RPMI7951 (cell line): ENCODE measurements at regions not wholly inside any gene's neighbourhood (a gene's known extent, or its start where the extent isn't known, plus 50 kb on each side); places are given as distances from the start of the nearest gene placed in this dataset.
"Not testable (repeated sequence)": the region's sequence is repeated elsewhere in the genome, so short reads cannot be mapped to it uniquely, and the experiment has no call there.

ENCODE experiments used
- DNase-seq: peaks from one replicate; pipeline ENCODE4 v3.0.0-alpha.2; 2012; ENCODE audit warnings: low read depth

DNA sequence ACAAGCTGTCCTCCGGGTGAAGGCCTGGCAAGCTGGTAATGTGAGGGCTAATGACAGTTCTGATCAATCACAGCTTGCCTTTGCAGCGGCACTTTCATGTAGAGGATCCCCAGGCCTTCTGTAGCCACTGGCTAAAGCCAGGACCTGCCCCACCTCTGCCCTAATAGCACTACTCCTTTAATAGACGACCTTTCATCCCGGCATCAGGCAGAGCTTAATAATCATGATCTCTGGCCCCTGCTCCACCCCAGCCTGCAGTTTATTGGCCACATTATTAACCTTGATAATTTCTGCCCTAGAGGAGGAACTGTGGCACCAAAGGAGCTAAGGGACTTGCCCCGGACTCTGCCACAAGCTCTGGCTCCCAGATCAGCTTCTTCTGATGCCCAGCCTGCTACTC lies 142.3 kb upstream of the TBX3 start:
- DNase-seq, result no peak

DNA sequence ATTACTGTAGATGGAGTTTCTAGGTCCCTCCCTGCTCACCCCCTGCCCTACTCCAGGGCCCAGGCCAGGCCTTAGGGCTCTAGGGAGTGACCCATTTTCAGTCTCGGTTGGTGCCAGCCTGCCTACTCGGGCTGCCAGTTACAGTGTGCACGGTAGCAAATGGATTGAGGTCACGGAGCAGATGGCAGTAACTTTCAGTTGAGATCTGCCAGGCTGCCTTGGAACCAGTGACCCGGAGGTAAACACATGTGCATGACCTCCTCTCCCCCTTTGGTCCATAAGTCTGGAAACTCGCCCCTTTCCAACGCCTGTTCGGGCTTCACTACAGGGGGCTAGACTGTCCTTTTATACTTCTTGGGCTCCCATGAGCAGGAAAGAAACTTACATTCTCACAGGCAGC lies 139.7 kb upstream of the TBX3 start:
- no peak for DNase-seq

DNA sequence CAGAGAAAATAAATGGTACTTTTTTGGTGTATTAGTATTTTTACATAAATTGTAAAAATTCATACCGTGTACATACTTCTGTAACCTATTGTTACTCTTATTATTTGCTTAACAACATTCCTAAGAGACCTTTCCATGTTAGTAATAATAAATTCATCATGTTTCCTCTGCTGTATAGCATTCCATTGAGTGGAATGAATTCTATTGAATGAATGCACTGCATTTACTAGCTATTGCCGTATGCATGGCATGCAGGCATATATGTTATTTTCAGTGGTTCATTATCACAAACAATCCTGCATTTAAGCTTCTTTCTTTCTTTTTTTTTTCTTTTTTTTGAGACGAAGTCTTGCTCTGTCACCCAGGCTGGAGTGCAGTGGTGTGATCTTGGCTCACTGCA lies 137.6 kb upstream of the TBX3 start:
- DNase-seq, result no peak

DNA sequence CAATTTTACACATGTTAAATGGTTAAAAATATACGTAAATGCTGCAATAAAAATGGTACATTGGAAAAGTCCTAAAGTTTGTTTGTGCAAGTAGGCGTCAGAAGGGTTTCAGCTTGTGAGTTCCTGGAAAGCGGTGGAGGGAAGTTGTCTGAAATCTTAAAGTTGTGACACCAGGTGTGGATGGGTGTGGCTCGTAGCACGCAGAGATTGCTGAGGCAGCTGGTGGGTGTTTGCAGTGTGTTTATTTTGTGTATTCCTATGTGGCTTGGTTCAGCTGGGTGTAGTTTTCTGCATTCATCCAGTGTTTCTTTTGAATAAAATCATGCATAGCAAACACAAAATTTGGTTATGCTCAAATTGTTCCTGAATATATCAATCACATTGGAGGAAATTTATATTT lies 136.8 kb upstream of the TBX3 start:
- no peak for DNase-seq

DNA sequence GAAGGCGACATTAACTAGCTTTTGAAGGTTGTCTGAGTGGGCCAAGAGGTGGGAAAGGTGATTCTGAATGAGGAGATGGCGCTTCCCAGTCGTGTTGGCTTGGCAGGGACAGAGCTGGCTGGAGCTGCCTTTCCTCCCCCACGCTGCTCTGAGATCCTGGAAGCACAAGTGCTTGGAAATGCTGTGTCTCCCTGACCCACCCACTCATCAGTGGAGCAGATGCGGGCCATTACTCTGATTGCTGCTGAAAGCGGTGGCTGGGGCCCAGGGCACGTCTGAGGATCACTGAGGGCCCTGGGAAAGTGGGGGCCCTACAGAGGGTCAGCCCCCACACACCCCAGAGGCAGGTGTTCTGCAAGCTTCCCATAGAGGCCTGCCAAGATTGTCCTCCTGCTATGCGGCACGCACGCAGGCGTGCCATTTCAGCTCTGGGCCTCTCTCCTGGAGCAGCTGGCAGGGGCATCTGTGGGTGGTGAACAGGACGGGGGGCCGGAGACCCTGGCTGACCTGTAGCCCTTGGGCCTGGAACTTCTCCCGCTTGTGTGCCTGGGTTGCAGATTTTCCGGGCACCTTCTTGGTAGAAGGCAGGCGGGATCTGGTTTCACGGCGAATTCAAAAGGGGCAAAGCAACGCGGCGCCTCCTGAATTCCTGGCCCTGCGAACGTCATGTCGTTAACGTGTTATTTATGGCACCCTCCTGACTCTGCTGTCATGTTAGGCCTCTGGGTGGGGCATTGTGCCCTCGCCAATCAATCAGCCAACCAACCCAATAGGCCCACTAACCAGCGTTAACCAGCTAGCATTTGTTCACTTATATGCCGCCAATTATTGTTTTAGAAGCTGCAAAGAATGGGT lies 133.8 kb upstream of the TBX3 start:
- DNase-seq, result no peak

DNA sequence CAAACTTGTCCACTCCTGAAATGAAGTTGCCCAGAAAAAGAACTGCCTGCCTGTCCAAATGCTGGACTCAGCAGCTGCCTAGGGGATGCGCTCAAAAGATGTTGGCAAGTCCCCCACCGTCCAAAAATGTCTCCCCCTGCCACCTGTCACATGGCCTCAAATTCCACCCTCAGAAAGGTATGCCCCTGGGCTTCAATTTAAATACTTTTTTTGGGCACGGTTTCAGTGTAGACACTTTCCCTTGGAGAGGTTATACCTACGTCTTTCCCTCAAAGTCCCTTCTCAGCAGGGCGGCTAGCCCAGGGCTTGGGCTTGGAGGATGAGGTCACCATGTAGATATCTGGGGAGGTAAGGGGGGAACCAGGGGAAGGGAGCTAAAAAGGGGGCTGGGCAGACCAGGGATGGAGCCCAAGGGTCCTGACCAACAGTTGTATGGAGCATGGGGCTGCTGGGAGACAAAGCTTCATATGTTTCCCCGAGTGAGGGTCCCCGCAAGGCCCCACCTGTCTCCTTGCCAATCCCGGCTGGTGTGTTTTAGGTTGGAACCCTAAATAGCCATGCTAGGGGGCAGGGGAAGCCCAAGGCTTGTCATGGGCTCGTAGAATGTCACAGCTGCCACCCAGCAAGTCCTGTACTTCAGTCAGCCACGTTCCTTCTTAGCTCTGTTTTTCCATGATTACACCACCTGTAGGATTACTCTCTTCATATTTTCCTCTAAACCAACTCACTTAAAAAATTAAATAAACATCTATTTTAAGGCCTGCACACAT lies 131.2 kb upstream of the TBX3 start:
- no peak for DNase-seq

DNA sequence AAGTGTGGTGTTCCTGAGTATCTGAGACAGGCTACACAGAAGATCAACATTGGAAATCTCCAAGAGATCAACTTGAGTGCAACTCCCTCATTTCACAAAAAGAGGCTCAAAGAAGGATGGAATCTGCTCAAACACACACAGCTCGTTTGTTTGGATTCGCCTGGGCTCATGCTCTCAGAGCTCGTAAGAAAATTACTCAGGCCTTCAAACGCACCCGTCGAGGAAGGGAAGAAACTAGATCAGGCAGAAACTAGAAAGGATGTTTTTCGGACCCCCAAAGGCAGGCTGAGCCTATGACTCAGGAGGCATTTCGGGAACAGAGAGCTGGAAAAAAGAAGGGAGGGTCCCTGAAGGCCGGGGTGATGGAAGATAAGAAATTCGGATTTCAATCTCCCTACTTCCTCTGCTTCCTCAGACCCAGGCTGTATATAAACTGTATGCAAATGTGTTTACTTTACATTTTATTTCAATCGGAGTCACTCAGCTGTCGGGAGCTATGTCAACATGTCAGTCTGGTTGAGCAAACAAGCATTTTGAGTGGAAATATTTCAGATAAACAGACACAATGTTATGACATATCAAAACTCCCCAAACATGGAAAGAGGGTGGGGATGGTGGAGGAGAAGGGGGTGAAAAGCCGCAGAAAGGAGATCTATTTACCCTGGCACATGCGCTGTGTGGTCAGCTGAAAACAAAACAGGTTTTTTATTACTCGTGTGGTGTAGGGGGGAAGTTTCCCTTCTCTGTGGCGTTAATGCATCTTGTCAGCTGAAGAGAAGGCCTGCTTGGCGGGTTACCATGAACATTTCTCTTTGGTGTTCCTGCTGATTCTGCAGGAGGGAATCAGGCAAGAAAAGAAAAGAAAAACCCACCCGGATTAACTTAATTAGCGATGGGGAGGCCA lies 129.1 kb upstream of the TBX3 start:
- peak; percentile 59 for DNase-seq

DNA sequence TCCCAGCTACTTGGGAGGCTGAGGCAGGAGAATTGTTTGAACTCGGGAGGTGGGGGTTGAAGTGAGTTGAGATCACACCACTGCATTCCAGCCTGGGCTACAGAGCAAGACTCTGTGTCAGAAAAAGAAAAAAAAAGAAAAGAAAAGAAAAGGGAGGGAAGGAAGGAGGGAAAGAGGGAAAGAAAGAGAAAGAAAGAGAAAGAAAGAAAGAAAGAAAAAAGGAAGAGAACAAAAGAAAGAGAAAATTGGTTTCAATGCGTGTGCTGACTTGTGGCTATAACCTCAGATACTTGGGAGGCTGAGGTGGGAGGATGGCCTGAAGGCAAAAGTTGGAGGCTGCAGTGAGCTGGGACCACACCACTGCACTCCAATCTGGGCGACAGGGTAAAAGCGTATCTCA lies 128.4 kb upstream of the TBX3 start:
- no peak for DNase-seq

DNA sequence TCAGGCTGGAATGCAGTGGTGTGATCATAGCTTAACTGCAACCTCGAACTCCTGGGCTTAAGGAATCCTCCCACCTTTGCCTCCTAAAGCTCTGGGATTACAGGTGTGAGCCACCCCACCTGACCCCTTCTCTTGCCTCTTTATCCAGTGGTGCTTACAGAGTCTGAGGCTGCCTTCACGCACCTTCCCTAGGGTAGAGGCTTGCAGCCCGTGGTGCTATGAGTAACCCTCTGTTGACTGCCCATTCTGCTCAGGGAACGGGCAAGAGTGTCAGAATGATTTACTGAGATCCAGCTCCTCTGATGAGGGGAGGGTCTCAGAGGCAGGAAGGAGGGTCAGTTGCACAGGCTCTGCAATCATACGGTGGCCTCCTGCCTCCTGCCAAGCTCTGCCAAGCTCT lies 125.1 kb upstream of the TBX3 start:
- DNase-seq, result no peak

DNA sequence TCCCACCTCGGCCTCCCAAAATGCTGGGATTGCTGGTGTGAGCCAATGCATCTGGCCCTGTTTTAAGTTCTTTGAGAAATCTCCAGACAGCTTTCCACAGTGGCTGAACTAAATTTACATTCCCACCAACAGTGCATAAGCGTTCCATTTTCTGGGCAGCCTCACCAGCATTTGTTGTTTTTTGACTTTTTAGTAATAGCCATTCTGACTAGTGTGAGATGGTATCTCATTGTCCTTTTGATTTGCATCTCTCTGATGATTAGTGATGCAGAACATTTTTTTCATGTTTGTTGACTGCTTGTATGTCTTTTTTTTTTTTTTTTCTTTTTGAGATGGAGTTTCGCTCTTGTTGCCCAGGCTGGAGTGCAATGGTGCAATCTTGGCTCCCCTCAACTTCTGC lies 117.4 kb upstream of the TBX3 start:
- not testable (repeated sequence) for DNase-seq

DNA sequence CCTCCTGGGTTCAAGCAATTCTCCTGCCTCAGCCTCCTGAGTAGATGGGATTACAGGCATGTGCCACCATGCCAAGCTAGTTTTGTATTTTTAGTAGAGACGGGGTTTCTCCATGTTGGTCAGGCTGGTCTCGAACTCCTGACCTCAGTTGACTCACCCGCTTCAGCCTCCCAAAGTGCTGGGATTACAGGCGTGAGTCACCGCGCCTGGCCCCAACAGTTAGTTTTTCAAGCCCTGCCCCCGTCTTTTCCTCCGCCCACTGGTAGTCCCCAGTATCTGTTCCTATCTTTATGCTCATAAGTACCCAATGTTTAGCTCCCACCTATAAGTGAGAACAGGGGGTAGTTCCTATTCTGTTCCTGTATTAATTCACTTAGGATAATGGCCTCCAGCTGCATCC lies 116.6 kb upstream of the TBX3 start:
- peak; percentile 41 for DNase-seq

DNA sequence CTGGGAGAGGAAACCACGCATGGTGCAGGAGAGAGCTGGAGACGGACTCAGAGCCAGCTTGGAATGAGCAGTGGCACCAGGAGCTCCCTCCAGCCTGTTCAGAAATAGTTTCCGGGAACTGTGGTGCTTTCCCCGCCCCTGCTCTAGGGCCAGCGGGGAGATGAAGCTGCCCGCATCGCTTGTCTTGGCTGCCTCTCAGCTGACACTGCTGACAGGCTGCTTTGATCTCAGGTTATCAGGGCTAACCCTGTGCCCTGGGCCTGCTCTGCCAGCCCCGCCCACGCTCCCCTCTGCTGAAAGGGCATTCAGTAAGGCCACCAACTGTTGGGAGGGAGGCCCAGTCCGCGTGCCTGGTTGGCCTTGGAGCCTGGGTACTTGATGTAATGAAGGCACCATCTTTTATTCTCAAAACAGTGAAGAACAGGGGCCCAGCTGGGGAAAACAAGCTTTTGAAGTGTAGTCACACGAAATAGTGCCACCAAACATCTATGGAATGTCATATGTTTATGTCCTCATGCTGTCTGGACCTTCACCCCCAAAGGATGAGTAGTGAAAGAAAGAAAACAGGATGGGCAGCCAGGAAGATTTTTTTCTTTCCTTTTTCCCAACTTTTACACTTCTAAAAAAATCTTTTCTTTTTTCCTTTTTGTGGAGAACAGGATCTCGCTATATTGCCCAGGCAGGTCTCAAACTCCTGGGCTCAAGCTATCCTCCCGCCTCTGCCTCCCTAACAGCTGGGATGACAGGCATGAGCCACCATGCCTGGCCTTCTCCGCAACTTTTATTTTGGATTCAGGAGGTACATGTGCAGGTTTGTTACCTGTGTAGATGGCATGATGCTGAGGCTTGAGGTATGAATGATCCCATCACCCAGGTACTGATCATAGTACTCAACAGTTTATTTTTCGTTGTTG lies 115.9 kb upstream of the TBX3 start:
- peak; percentile 91 for DNase-seq

DNA sequence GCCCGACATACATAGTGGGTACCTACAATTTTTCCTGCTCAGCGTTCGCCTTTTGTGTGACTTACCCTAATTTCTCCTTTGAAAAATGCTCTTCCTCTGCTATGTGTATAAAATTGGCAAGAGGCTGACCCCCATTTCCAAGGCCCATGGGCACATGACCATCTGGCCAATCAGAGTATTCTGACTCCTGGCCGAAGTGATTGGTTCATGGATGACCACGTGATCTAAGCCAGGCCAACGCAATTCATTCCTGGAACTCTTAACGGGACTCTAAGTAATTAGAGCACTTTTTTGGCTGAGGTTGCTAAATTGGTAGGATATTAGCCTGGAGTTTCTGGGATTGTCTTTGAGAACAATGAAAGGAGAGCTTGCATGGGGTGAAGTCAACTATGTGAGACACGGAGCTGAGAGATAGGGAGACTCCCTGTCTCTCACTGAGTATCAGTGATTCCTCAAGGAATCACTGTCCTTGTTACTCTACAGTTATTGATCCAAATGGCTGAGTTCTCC lies 110.1 kb upstream of the TBX3 start:
- no peak for DNase-seq

DNA sequence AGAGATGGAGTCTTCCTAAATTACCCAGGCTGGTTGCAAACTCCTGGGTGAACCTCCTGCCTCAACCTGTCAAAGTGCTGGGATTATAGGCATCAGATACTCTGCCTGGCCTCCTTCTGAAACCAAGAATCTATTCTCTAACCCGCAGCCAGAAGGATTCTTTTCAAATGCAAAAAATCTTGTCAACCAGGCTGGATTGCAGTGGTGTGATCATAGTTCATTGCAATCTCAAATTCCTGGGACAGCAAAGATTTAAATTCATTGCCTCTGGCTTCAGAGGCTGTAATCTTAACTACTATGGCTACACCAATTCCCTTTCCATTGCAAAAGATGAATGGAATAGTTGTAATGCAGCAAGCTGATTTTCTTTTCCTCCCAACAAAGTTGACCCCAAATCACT lies 106.3 kb upstream of the TBX3 start:
- DNase-seq, result no peak

DNA sequence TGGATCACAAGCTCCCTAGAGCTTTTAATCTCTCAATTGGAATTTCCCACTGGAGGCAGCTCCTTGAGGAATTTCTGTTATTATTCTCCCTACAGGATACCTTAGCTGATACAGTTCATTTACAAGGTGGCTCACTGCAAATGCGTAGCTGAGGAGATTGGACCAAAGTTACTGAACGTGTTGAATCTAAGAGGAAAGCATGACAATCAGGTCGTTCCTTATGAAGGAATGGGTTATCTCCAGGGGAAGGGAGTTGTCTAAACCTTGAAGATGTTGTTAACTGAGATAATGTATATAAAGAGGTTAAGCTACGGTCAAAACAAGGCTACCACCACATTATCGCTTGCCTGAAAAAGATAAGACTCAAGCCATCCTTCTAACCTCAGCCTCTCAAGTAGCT lies 105.8 kb upstream of the TBX3 start:
- no peak for DNase-seq

DNA sequence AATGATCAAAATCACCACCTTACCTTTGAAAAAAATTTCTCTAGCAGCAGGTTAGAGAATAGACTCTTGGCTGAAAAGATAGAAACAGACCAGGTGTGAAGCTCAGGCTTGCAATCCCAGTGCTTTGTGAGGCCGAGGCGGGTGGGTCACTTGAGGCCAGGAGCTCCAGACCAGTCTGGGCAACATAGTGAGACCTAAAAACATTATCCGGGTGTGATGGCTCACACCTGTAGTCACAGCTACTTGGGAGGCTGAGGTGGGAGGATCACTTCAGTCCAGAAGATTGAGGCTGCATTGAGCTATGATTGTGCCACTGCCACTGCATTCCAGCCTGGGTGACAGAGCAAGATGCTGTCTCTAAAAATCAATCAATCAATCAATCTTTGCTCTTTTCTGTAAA lies 105.3 kb upstream of the TBX3 start:
- DNase-seq, result no peak

DNA sequence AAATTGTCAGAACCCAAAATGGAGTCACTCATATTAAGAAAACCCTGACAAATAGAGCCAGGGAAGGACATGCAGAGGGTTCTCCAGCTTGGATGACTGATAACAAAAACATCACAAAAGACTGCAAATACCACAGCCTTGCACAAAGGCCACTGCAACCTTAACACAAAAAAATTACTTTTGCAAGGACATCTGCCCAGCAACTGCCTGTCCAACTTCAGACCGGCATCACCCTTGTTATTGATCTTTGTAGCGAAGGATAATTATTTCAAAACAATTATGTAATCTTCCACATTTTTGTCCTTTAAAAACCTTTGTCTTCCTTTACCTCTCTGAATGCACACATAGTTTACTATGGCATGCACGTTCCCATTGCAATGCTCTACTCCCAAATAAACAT lies 100.6 kb upstream of the TBX3 start:
- DNase-seq, result no peak

DNA sequence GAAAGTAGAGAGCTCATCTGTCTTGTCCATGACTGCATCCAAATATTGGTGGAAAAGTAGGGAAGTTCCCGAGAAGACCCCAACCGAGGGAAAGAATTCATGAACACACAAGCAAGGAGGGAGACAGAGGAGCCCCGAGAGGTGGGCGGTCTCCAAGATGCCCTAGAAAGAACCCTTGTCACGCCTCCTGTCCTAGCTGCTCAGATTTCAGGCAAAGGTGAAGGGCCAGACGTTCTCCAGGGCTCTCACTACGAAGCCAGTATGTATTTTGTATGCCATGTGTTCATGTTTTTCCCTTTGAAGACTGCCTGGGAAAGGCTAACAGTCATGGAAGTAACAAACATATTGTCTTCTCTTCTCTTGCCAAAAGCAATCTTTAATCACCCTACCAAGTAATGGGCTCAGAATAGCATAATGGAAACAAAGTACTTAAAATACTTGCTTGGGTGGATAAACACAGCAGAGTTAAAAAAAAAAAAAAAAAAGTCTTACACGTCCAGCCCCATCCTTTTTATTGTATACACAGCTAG lies 99.2 kb upstream of the TBX3 start:
- no peak for DNase-seq

DNA sequence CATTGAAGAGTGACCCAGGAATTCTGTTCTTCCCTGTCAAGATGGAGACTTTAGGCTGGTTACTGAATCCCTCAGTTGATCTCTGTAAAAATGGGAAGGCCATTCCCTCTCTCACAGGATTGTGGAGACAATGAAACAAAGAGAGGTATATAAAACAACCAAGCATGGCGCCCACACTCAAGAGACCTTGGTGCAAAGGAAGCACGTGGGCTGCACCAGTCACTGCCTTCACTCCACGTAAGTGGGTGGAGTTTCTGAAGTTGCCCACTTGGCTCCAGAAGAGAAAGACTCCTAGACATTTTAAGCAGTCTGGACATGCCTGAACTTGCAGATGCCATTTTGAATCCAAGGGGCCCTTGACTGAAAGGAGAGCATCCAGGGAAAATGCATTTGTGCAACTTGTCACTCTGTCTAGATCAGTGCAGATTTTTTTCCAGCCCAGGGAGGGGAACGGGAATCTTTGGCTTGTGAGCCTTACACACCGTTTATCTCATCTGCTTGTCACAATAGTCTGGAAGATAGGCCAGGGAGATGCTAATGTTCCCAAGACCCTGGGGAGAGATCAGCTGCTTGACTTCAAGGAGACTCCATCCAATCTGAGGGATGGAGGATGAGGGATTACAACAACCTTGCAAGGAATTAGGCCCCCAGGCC lies 96.9 kb upstream of the TBX3 start:
- no peak for DNase-seq

DNA sequence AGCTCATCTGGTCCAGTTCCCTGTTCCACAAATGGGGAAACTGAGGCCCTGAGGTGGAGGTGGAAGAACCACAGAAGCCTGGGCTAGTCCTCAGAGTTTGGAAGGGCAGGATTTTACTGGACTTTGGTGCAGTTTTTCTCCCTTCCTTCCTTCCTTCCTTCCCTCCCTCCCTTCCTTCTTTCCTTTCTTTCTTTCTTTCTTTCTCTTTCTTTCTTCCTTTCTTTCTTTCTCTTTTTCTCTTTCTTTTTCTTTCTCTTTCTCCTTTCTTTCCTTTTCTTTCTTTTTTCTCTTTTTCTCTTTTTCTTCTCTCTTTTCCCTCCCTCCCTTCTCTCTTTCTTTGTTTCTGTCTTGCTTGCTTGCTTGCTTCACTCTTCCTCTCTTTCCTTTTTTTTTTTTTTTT lies 95.7 kb upstream of the TBX3 start:
- DNase-seq, result no peak
